B cell (primary cell): ENCODE measurements at regions not wholly inside any gene's neighbourhood (a gene's known extent, or its start where the extent isn't known, plus 50 kb on each side); places are given as distances from the start of the nearest gene placed in this dataset.

Source experiments
- EZH2 ChIP-seq: IDR thresholded peaks from 2 replicates; pipeline ENCODE4 v1.6.1; 2012; ENCODE audit warnings: borderline replicate concordance, low read depth, mild to moderate bottlenecking, moderate library complexity, low read length; ENCODE audit not compliant: insufficient read depth, poor library complexity, severe bottlenecking
- TF ChIP-seq, protein P1 (sequence below): fragments of 200-600 bp; IDR thresholded peaks from one replicate; pipeline ENCODE4 v1.8.0; 2022; ENCODE audit warnings: antibody characterized with exemption, mild to moderate bottlenecking

DNA sequence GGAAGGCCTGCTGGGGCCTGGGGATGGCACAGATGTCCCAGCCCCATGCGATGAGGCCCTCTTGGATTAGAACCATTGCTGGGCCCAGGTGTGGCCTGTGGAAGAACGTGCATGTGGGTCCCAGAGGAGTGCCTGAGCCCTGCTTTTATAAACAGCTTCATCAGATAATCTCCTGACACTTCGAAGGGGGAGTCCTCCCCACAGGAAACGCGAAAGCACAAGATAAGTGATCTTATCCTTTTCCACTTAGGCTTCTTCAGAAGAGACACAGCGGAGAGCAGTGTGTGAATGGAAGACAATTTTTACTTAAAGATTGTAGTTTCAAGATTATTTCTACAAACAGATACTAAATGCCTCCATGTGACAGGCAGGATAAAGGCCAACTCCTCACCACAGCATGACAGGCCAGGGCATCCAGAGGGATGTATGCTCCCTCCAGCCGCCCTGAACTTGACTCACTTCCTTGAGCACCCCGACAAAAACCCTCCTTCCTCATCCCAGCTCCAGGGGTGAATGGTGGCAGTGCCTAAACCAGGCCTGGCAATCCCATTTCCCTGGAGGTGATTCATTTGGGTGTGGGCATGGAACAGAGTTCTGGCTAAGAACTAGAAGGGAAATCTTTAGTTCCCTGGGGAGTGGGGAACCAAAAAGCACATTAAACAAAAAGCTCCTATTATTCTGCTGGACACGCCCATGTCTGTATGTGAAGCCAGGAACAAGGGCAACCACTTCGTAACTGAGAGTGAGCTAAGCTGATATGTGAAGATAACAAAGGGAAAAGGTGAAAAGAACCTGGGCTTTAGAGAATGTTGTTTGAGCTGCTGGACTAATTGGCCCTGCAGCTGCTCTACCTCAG lies 56.2 kb upstream of the TMEM163 start:
- TF ChIP-seq, protein P1, sequence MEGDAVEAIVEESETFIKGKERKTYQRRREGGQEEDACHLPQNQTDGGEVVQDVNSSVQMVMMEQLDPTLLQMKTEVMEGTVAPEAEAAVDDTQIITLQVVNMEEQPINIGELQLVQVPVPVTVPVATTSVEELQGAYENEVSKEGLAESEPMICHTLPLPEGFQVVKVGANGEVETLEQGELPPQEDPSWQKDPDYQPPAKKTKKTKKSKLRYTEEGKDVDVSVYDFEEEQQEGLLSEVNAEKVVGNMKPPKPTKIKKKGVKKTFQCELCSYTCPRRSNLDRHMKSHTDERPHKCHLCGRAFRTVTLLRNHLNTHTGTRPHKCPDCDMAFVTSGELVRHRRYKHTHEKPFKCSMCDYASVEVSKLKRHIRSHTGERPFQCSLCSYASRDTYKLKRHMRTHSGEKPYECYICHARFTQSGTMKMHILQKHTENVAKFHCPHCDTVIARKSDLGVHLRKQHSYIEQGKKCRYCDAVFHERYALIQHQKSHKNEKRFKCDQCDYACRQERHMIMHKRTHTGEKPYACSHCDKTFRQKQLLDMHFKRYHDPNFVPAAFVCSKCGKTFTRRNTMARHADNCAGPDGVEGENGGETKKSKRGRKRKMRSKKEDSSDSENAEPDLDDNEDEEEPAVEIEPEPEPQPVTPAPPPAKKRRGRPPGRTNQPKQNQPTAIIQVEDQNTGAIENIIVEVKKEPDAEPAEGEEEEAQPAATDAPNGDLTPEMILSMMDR = no peak
- no peak for TF ChIP-seq EZH2
